PC-9 (cell line): ENCODE measurements at regions not wholly inside any gene's neighbourhood (a gene's known extent, or its start where the extent isn't known, plus 50 kb on each side); places are given as distances from the start of the nearest gene placed in this dataset.

ENCODE experiments used
- BruUV-seq: library from RNA; stranded (reverse); fragments of 400-500 nt; replicated peaks from 2 replicates; lab custom pipeline; 2021; lab: Mats Ljungman, UMichigan
- CTCF ChIA-PET: fragments of 300-600 bp; sonication (Branson Sonifier 250); formaldehyde crosslinking; loops from one replicate; lab custom pipeline; 2022; ENCODE audit warnings: antibody characterized with exemption; lab: Charles Lee
- POLR2A ChIA-PET: fragments of 300-600 bp; sonication (Branson Sonifier 250); formaldehyde crosslinking; loops from one replicate; lab custom pipeline; 2022; ENCODE audit warnings: antibody characterized with exemption; ENCODE audit not compliant: unreplicated experiment; lab: Charles Lee
- DNase-seq, 2 experiments: peaks; one replicate each; pipeline versions ENCODE4 v3.0.0 to v3.0.0-alpha.2; 2015 to 2022; ENCODE audit warnings: mixed read lengths in 1 of 2
- H2AFZ ChIP-seq: fragments of 200-600 bp; sonication (generic); 2 replicates; pipeline ENCODE4 v1.8.1; 2017; ENCODE audit warnings: antibody characterized with exemption
- H3F3A ChIP-seq: fragments of 200-600 bp; sonication (generic); 2 replicates; pipeline ENCODE4 v1.8.1; 2017; ENCODE audit warnings: antibody characterized with exemption, mild to moderate bottlenecking, low read depth; ENCODE audit not compliant: insufficient read depth
- H3K27ac ChIP-seq: fragments of 200-600 bp; sonication (generic); 2 replicates; pipeline ENCODE4 v1.6.1; 2016; ENCODE audit warnings: mixed run types
- H3K27me3 ChIP-seq: fragments of 200-600 bp; sonication (generic); 2 replicates; pipeline ENCODE4 v1.6.1; 2016; ENCODE audit warnings: low read depth, mixed run types; ENCODE audit not compliant: insufficient read depth
- H3K36me3 ChIP-seq: fragments of 200-600 bp; sonication (generic); 2 replicates; pipeline ENCODE4 v1.6.1; 2016; ENCODE audit warnings: low read depth, mixed run types
- H3K4me1 ChIP-seq: fragments of 200-600 bp; sonication (generic); replicated peaks from 2 replicates; pipeline ENCODE4 v1.6.1; 2016; ENCODE audit warnings: mixed run types; ENCODE audit not compliant: insufficient read depth
- H3K4me2 ChIP-seq: fragments of 200-600 bp; sonication (generic); 2 replicates; pipeline ENCODE4 v1.6.1; 2017; ENCODE audit warnings: mixed run types
- H3K4me3 ChIP-seq: fragments of 200-600 bp; sonication (generic); 2 replicates; pipeline ENCODE4 v1.6.1; 2016; ENCODE audit warnings: mixed run types
- H3K79me2 ChIP-seq: fragments of 200-600 bp; sonication (generic); 2 replicates; pipeline ENCODE4 v1.6.1; 2017; ENCODE audit warnings: low read depth, mixed run types
- H3K9me2 ChIP-seq: fragments of 200-600 bp; sonication (generic); 2 replicates; pipeline ENCODE4 v1.8.1; 2017; ENCODE audit warnings: mild to moderate bottlenecking; ENCODE audit not compliant: insufficient read depth
- H3K9me3 ChIP-seq: fragments of 200-600 bp; sonication (generic); 2 replicates; pipeline ENCODE4 v1.8.1; 2016; ENCODE audit warnings: low read depth; ENCODE audit not compliant: insufficient read depth
- H4K20me1 ChIP-seq: fragments of 200-600 bp; sonication (generic); 2 replicates; pipeline ENCODE4 v1.8.1; 2017; ENCODE audit not compliant: insufficient read depth
- CTCF ChIP-seq: fragments of 200-600 bp; sonication (generic); conservative IDR thresholded peaks from 2 replicates; pipeline ENCODE4 v1.6.1; 2017; ENCODE audit warnings: mixed run types, antibody characterized with exemption, mild to moderate bottlenecking, moderate library complexity
- EZH2 ChIP-seq: fragments of 200-600 bp; sonication (generic); IDR thresholded peaks from 2 replicates; pipeline ENCODE4 v1.8.0; 2017; ENCODE audit warnings: antibody characterized with exemption, low read depth
- intact Hi-C: fragments of 100-400 bp; cut with micrococcal nuclease; formaldehyde crosslinking; loops from one replicate; pipeline ENCODE4 v1.10.0; 2022; ENCODE audit not compliant: unreplicated experiment

DNA sequence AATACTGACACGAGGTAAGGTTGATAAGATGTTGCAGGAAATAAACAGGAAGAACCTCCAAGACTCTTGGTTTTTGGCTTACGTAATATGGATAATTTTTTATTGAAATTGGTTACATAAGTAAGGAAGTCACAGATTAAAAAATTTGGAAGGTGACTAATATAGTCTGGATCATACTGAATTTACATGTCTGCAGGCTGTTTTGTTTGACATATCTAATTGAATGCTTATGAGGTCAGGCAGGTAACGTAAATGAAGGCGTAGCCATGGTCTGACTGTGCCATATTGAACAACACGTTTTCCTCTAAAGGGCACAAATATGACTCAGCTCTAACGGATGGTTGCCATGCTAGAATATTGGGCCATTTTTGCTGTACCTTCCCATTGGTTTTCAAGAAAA, 648.1 kb upstream of the NOVA1 start:
- H3F3A ChIP-seq: no peaks in the 10 kb centered on the region
- no peak overlapping the region for H3K4me2 ChIP-seq
- TF ChIP-seq CTCF (no peak), EZH2 (no peak)
- ChIA-PET POLR2A (no interaction called here), CTCF (no interaction called here)
- no peak overlapping the region for H3K4me3 ChIP-seq
- no TSS peak for BruUV-seq
- H3K9me3 ChIP-seq: no peaks in the 10 kb centered on the region
- H2AFZ ChIP-seq: no peak overlapping the region
- no peaks in the 10 kb centered on the region for H3K27me3 ChIP-seq
- no peaks in the 10 kb centered on the region for H4K20me1 ChIP-seq
- no peaks in the 10 kb centered on the region for H3K36me3 ChIP-seq
- DNase-seq: no peak
- no peak overlapping the region for H3K27ac ChIP-seq
- H3K79me2 ChIP-seq: no peaks in the 10 kb centered on the region
- intact Hi-C loops: no loop called here
- no peaks in the 10 kb centered on the region for H3K4me1 ChIP-seq
- H3K9me2 ChIP-seq: no peaks in the 10 kb centered on the region

DNA sequence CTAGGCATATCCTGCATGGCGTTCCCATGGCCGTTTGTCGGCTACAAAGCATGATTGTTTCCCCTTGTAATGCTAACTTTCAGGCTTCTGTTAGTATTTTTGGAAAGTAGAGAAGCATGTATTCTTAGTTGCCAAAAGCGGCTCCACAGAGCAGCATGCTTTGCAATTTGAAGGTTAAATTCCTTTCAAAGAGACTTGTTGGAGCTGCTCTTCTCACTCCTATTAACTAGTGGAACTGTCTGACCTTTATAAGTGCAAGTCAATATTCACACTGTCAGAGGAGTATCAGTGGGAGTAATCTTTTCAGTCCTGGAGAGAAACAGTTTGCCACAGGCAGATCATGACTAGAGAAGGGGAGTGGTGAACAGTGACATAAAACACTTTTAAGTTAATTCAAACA, 656.1 kb upstream of the NOVA1 start:
- Histone ChIP-seq H3K4me1 (no peaks in the 10 kb centered on the region), H3F3A (no peaks in the 10 kb centered on the region), H3K79me2 (no peaks in the 10 kb centered on the region), H3K36me3 (no peaks in the 10 kb centered on the region), H4K20me1 (no peaks in the 10 kb centered on the region), H3K9me3 (no peaks in the 10 kb centered on the region), H3K27me3 (no peaks in the 10 kb centered on the region), H3K9me2 (no peaks in the 10 kb centered on the region), H3K4me2 (no peak overlapping the region), H3K27ac (no peak overlapping the region), H2AFZ (no peak overlapping the region), H3K4me3 (no peak overlapping the region)
- POLR2A ChIA-PET: no interaction called here
- intact Hi-C loops: no loop called here
- CTCF ChIA-PET: no interaction called here
- TF ChIP-seq CTCF: no peak
- no peak for TF ChIP-seq EZH2
- BruUV-seq: no TSS peak
- no peak for DNase-seq

- H3K9me3 ChIP-seq: no peaks in the 10 kb centered on the region
- TF ChIP-seq CTCF (no peak), EZH2 (no peak)
- no TSS peak for BruUV-seq
- H3F3A ChIP-seq: no peaks in the 10 kb centered on the region
- intact Hi-C loops: no loop called here
- H3K4me1 ChIP-seq: no peaks in the 10 kb centered on the region
- H4K20me1 ChIP-seq: no peaks in the 10 kb centered on the region
- no peaks in the 10 kb centered on the region for H3K9me2 ChIP-seq
- H3K27ac ChIP-seq: no peak overlapping the region
- no peak overlapping the region for H3K4me2 ChIP-seq
- no peak for DNase-seq
- H3K79me2 ChIP-seq: no peaks in the 10 kb centered on the region
- H3K36me3 ChIP-seq: no peaks in the 10 kb centered on the region
- H3K27me3 ChIP-seq: no peaks in the 10 kb centered on the region
- ChIA-PET CTCF (no interaction called here), POLR2A (no interaction called here)
- H3K4me3 ChIP-seq: no peak overlapping the region
- no peak overlapping the region for H2AFZ ChIP-seq
Observed at GRCh38 chr14:27256805-27257204, 659.0 kb upstream of the NOVA1 start.
